ENCODE measurements at regions not wholly inside any gene's neighbourhood (a gene's known extent, or its start where the extent isn't known, plus 50 kb on each side); places are given as distances from the start of the nearest gene placed in this dataset.

DNA sequence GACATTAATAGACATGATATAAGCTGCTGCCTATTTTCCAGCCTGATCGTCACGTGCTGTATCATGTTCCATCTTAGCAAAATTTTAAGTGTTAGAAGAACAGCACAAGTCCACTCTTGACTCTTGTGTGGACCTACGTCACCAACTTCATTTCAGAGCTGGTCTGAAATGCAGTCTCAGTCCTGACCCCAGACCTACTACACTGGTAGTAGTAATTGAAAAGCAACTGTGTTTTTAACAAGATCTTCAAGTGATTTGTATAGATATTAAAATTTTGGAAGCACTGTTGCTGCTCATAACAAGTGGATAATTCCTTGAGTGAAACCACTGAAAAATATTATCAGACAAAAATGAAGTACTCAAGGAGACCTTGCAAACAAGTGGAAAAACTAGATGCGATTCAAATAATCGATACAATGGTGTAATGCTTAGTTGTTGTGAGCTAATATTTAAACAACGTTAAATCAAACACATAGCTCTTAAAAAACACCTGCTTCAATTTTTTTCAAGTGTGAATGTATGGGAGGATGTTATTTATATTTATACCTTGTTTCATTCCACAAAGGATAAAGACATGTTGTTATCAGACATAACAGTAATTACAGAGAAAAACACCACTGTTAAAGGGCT is 110.9 kb upstream of the JAG1 start:
- TF ChIP-seq, protein P1, sequence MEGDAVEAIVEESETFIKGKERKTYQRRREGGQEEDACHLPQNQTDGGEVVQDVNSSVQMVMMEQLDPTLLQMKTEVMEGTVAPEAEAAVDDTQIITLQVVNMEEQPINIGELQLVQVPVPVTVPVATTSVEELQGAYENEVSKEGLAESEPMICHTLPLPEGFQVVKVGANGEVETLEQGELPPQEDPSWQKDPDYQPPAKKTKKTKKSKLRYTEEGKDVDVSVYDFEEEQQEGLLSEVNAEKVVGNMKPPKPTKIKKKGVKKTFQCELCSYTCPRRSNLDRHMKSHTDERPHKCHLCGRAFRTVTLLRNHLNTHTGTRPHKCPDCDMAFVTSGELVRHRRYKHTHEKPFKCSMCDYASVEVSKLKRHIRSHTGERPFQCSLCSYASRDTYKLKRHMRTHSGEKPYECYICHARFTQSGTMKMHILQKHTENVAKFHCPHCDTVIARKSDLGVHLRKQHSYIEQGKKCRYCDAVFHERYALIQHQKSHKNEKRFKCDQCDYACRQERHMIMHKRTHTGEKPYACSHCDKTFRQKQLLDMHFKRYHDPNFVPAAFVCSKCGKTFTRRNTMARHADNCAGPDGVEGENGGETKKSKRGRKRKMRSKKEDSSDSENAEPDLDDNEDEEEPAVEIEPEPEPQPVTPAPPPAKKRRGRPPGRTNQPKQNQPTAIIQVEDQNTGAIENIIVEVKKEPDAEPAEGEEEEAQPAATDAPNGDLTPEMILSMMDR (IDR thresholded peaks at IDR 0.05): no peak
- TF ChIP-seq POLR2A (IDR thresholded peaks at IDR 0.05): no peak
- no peak for TF ChIP-seq EP300 (IDR thresholded peaks at IDR 0.05)
- TF ChIP-seq POLR2AphosphoS5 (IDR thresholded peaks at IDR 0.05): no peak
